Gastrocnemius medialis (tissue), 4 donors: ENCODE measurements at regions not wholly inside any gene's neighbourhood (a gene's known extent, or its start where the extent isn't known, plus 50 kb on each side); places are given as distances from the start of the nearest gene placed in this dataset.
A peak's percentile ranks its signal among the peaks of the same experiment; 100 is the strongest.
"Not testable (repeated sequence)": the region's sequence is repeated elsewhere in the genome, so short reads cannot be mapped to it uniquely, and the experiment has no call there.

Experiments
- ATAC-seq, 2 donors: fragments of 150-250 bp; one replicate each; pipeline ENCODE4 v1.9.1; 2016
- DNase-seq, 2 donors: peaks; one replicate each; pipeline ENCODE4 v3.0.0-alpha.2; 2019
- H3K27ac ChIP-seq, 4 donors: fragments of 200-600 bp; sonication (generic); 1 replicate in 1 of 4; 2 replicates in 3 of 4; pipeline ENCODE4 v1.5.1; 2016 to 2018; ENCODE audit warnings: mild to moderate bottlenecking in 2 of 4, moderate library complexity in 1 of 4
- H3K27me3 ChIP-seq, 3 donors: fragments of 200-600 bp; sonication (generic) in 2 of 3; 1 replicate in 1 of 3; 2 replicates in 2 of 3; pipeline versions ENCODE4 v1.5.1 to v1.6.0; 2016 to 2019; ENCODE audit warnings: mild to moderate bottlenecking in 1 of 3, moderate library complexity in 1 of 3
- H3K36me3 ChIP-seq, 2 donors: fragments of 200-600 bp; sonication (generic) in 1 of 2; one replicate each; pipeline ENCODE4 v1.5.1; 2017 to 2018
- H3K4me1 ChIP-seq, 2 donors: fragments of 200-600 bp; sonication (generic) in 1 of 2; one replicate each; pipeline ENCODE4 v1.5.1; 2016 to 2017; ENCODE audit warnings: mild to moderate bottlenecking in 2 of 2
- H3K4me3 ChIP-seq, 4 donors: fragments of 200-600 bp; sonication (generic) in 3 of 4; 1 replicate in 1 of 4; 2 replicates in 3 of 4; pipeline ENCODE4 v1.5.1; 2016 to 2019; ENCODE audit warnings: mild to moderate bottlenecking in 2 of 4
- H3K9me3 ChIP-seq, 3 donors: fragments of 200-600 bp; sonication (generic) in 2 of 3; 1 replicate in 1 of 3; 2 replicates in 2 of 3; pipeline ENCODE4 v1.5.1; 2016 to 2019
- CTCF ChIP-seq, 5 experiments: fragments of 450-650 bp in 3 of 5; fragments of 200-600 bp in 2 of 5; sonication (generic) in 2 of 5; IDR thresholded peaks in 4 of 5; conservative IDR thresholded peaks in 1 of 5; 1 replicate in 4 of 5; 2 replicates in 1 of 5; pipeline ENCODE4 v1.5.1; 2016 to 2019; ENCODE audit warnings: antibody characterized with exemption in 5 of 5, mild to moderate bottlenecking in 3 of 5, moderate library complexity in 3 of 5
- POLR2A ChIP-seq, 2 donors: fragments of 450-650 bp; IDR thresholded peaks; one replicate each; pipeline ENCODE4 v1.6.1; 2017; ENCODE audit warnings: antibody characterized with exemption in 2 of 2, mild to moderate bottlenecking in 2 of 2, moderate library complexity in 2 of 2
- in situ Hi-C, 4 donors: fragments of 200-750 bp; cut with MboI; loops; one replicate each; pipeline versions ENCODE4 v1.15.0 to v1.8.0; 2017; ENCODE audit warnings: low sequenced_read_pairs in 4 of 4
- intact Hi-C: fragments of 100-400 bp; cut with DNase I; formaldehyde crosslinking; loops from one replicate; pipeline ENCODE4 v1.15.1; 2023; ENCODE audit warnings: low total_unique reads

- Histone ChIP-seq H3K4me3 (no peak overlapping the region), H3K36me3 (no peaks in the 10 kb centered on the region), H3K9me3 (no peaks in the 10 kb centered on the region), H3K4me1 (peaks cover 0 to 4% of the 10 kb centered on the region in 2 donors), H3K27me3 (no peaks in the 10 kb centered on the region), H3K27ac (no peak overlapping the region)
- peak; percentile 24 to 76 for ATAC-seq
- in situ Hi-C loops (no loop called here), intact Hi-C loops (no loop called here)
- DNase-seq: no peak
- TF ChIP-seq POLR2A (IDR thresholded peaks at IDR 0.05): no peak
- TF ChIP-seq CTCF (IDR thresholded peaks at IDR 0.05 in 4 of 5, conservative IDR thresholded peaks at IDR 0.05 in 1 of 5): no peak
Observed at GRCh38 chr15:69704229-69704628, 251.6 kb downstream of the RPLP1 start.

- Histone ChIP-seq H3K36me3 (no peaks in the 10 kb centered on the region), H3K9me3 (no peaks in the 10 kb centered on the region), H3K4me3 (no peak overlapping the region), H3K4me1 (peaks cover 0 to 4% of the 10 kb centered on the region in 2 donors), H3K27me3 (no peaks in the 10 kb centered on the region), H3K27ac (no peak overlapping the region)
- intact Hi-C loops: no loop called here
- in situ Hi-C loops: no loop called here
- DNase-seq: no peak
- TF ChIP-seq CTCF (IDR thresholded peaks at IDR 0.05 in 4 of 5, conservative IDR thresholded peaks at IDR 0.05 in 1 of 5) (no peak), POLR2A (IDR thresholded peaks at IDR 0.05) (no peak)
- ATAC-seq: no peak
Observed at GRCh38 chr15:69704700-69705099, 252.1 kb downstream of the RPLP1 start.

GRCh38 chr15:69706353-69707097, 253.9 kb downstream of the RPLP1 start:
- Histone ChIP-seq H3K9me3 (no peaks in the 10 kb centered on the region), H3K36me3 (no peaks in the 10 kb centered on the region), H3K27me3 (no peaks in the 10 kb centered on the region), H3K4me1 (no peaks in the 10 kb centered on the region), H3K27ac (no peak overlapping the region), H3K4me3 (no peak overlapping the region)
- no peak for DNase-seq
- TF ChIP-seq CTCF (IDR thresholded peaks at IDR 0.05 in 4 of 5, conservative IDR thresholded peaks at IDR 0.05 in 1 of 5): no peak
- TF ChIP-seq POLR2A (IDR thresholded peaks at IDR 0.05): no peak
- ATAC-seq: no peak
- intact Hi-C loops: no loop called here
- in situ Hi-C loops: no loop called here

GRCh38 chr15:69707241-69707640, 254.6 kb downstream of the RPLP1 start:
- ATAC-seq, H3K27ac ChIP-seq, H3K4me3 ChIP-seq, H3K4me1 ChIP-seq, H3K36me3 ChIP-seq, intact Hi-C loops, in situ Hi-C loops, DNase-seq, H3K27me3 ChIP-seq, H3K9me3 ChIP-seq: not testable (repeated sequence)

- DNase-seq, H3K4me3 ChIP-seq, H3K27me3 ChIP-seq, H3K4me1 ChIP-seq, H3K36me3 ChIP-seq, in situ Hi-C loops, ATAC-seq, intact Hi-C loops, H3K9me3 ChIP-seq, H3K27ac ChIP-seq: not testable (repeated sequence)
Observed at GRCh38 chr15:69708436-69709122, 256.0 kb downstream of the RPLP1 start.
